HG03457 (cell line): ENCODE measurements at regions not wholly inside any gene's neighbourhood (a gene's known extent, or its start where the extent isn't known, plus 50 kb on each side); places are given as distances from the start of the nearest gene placed in this dataset.

Experiments
- ATAC-seq: cut with Tn5 transposase; IDR thresholded peaks from one replicate; pipeline ENCODE4 v1.9.1; 2021; ENCODE audit warnings: moderate number of reproducible peaks; ENCODE audit not compliant: unreplicated experiment

GRCh38 chr18:42137693-42138375 lies 182.8 kb downstream of the PIK3C3 start:
- ATAC-seq, result no peak

GRCh38 chr18:42141439-42141838 lies 186.4 kb downstream of the PIK3C3 start:
- no peak for ATAC-seq

- ATAC-seq, result no peak
These were observed 200.0 kb downstream of the PIK3C3 start for GRCh38 chr18:42155024-42155423.

DNA sequence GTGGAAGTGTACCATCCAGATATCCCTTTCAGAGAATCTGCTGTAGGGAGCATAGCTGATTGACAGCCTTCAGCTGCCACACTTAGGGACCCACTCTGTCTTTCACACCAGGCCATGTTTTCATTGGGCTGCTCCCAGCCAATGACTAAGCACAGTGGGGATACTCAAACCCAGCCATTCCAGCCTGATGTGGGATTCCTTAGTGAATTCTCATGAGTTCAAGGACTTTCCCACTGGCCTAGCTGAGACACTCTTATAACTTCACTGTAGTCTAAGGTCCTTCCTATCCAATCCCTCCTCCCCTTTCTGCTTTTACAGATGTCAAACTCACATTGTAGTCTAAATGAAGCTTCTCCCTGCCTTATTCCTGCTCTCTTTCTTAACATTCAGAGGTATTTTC lies 201.2 kb downstream of the PIK3C3 start:
- ATAC-seq, result no peak

DNA sequence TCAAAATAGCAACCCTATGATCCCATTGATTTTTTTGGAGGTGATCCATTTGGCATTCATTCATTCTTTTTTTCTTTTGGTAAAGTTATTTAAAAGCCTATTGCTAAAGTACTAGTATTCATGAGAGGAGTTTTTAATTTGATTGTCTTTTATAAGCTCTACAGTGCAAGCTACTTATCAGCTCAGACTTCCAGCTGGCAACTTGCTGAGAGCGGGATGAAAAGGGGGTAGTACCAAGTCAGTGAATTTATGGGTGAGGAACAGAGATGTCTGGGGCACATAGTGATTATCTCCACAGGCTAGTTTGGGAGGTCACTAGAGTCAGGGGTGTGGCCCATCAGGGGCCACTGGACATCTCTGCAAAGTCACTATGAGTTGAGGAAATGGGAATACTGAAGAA lies 202.4 kb downstream of the PIK3C3 start:
- ATAC-seq, result no peak

DNA sequence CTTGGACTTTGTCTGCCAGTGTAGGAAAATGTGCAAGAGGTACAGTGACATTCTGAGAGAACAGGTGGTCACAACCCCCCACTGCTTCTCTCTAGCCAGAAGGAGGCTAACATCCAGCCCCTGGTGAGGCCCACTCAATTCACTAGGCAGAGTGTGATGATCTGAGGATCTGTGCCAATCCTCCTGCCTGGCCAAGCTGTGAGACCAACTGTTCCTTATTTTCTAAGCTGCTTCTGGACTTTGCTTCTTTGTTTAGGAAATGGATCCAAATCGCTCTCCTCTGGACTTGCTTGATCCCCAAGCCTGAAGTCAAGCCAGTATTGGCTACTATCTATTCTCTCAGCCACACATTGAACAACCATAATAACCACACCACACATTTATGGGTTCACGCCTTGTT lies 202.8 kb downstream of the PIK3C3 start:
- ATAC-seq, result no peak

GRCh38 chr18:42159146-42159545 lies 204.1 kb downstream of the PIK3C3 start:
- no peak for ATAC-seq

GRCh38 chr18:42163321-42163720 lies 208.3 kb downstream of the PIK3C3 start:
- no peak for ATAC-seq

DNA sequence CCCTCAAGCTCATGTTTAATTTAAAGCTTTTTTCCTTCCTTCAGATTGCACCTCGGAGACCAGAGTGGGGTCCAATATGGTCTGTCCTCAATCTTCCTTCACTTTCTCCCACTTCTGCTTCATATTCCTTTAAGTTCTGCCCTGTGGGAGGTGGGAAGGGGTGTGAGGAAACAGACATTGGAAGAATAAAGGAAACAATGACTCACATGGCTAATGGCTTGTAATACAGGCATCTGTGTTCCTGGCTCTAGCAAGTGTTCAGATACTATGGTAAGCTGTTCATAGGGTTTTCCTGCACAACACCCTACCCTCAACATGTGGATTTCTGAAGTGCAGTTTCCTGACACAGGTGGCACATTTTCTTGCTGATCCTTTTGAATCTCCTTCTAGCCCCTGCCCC lies 209.5 kb downstream of the PIK3C3 start:
- ATAC-seq, result no peak

GRCh38 chr18:42165922-42166513 lies 211.0 kb downstream of the PIK3C3 start:
- ATAC-seq, result no peak

DNA sequence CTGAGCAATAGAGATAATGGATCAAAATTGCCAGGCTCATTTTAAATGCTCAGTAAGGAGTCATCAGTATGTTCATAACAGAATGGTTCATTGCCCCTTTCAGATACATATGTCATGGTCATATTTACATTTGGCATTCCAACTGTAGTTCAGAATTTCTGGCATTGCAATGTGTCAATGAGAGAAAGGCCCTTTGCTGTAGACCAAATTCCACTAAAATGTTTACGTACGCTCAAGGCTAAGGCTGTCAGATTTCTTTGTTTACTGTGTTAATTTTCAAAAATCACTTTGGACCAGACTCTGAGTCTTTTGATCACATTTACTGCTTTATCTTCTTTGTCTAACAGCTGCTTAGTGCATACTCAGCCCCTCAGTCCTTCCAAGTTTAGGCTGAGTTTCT lies 213.5 kb downstream of the PIK3C3 start:
- no peak for ATAC-seq

DNA sequence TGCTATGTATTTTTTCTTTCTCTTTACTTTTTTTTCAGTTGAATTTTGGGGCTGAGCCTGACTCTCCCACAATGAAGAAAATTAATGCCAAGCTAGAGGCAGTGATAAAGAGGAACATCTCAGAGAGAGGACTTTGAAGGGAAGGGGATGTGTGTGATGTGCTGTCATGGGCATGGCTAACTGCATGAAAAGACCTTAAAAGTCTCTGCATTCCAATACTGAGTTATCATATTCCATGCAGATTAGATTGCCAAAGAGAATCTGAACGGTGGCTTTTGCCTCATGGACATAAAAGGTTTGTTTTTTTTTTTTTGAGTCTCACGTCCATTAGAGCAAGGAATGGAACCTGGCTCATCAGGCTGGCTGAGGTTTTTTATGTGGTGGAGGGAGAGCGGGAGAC lies 213.9 kb downstream of the PIK3C3 start:
- no peak for ATAC-seq

- no peak for ATAC-seq
These were observed 219.9 kb downstream of the PIK3C3 start for GRCh38 chr18:42174909-42175308.

- ATAC-seq, result no peak
These were observed 221.6 kb downstream of the PIK3C3 start for GRCh38 chr18:42176599-42176998.

DNA sequence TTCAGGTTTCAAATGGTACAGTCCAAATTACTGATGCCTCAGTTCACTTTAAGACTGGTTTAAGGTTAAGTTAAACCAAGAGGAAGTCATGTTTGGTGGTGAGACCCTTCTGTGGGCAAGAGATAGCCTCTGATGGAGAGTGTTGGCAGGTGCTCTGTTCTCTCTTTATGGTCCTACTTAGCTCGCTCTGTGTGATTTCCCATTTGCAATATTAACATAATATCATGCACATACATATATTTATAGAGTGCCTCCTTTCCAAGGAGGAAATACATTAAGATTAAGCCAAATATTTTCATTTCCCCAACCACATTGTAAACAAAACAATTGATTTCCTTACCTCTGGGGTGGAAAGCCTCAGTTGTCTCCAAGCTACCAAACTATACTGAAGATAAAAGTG lies 222.4 kb downstream of the PIK3C3 start:
- ATAC-seq, result no peak

GRCh38 chr18:42178376-42179080 lies 223.5 kb downstream of the PIK3C3 start:
- ATAC-seq, result no peak

DNA sequence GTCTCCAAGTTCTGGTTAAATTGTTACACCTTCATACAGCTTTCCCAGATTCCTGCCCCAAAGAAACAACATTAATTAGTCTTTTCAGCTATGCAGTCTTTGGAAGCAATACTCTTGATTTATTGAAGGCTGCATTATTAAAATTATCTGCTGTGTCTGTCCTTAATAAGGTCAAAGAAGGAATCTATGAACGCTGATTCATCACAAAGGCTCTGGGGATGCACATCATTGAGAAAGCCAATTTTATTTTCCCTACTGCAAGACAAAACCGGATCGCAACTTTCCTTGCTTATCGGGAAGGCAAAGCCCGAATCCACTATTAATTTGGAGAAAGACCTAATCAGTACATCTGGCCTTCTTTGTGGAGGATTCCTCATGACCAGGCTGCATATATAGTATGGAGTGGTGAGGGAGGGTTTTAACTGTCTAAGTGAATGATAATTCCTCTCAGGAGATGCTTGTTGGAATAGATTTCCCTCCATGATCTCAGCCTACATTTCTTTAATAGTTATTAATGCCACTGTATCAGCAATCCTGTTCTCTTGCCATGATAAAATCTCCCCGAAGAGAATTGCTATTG lies 224.6 kb downstream of the PIK3C3 start:
- no peak for ATAC-seq

DNA sequence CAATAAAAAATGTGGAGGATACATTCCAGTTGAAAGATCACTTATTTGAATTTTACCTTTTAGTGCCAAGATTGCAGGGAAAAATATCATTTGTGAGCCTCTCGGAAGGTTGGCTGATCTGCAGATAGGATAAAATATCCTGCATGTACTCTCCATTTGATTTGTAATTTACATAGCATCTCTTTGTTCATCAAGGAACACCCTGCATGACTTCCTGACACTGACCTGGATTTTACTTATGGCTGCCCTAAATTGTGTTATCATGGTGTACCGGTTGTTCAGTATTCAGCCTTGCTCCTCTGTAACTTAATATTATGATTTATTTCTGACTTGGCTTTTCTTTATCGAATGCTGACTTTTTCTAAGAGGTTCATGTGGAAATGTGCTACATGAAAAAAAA lies 226.4 kb downstream of the PIK3C3 start:
- no peak for ATAC-seq

DNA sequence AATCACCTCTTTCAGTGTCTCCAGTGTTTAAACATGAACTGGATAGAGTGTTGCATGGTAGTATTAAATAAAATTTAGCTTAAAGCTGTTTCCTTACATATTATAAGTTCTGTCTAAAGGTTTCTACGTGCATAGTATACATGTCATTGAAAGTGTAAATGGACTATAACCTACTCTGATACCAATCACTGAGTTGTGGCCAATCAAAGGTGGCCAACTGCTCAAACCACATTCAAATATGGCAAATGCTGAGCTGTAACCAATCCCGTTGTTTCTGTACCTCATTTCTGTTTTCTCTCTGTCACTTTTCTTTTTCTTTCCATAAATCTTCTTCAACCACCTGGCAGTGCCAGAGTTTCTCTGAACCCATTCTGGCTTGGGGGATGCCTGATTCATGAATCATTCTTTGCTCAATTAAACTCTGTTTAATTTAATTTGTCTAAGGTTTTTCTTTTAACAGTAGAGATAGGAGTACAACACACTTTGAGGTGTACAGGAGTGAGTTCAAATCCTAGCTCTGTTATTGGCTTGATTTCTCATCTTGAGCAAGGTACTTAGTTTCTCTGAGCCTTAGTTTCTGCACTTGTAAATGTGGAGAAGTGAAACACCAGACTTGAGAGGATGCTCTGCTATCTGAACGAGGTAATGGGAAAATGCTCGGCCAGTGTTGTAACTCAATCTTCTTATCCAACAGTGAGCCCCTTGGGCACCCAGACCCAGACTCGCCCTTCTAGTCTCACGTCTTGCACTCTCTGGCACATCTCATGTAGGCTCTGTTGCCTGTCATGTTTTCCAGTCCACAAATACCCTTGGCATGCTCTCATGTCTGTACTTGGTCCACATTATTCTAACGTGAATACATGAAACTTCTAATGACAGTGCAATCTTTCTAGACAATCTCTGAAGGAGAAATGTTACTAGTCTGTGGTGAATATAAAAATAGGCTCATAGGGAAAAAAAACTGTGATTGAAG lies 228.0 kb downstream of the PIK3C3 start:
- no peak for ATAC-seq

- ATAC-seq, result no peak
These were observed 228.7 kb downstream of the PIK3C3 start for GRCh38 chr18:42183746-42184145.
